HG03064 (cell line): ENCODE measurements at regions not wholly inside any gene's neighbourhood (a gene's known extent, or its start where the extent isn't known, plus 50 kb on each side); places are given as distances from the start of the nearest gene placed in this dataset.
A peak's percentile ranks its signal among the peaks of the same experiment; 100 is the strongest.

ENCODE experiments used
- ATAC-seq: cut with Tn5 transposase; IDR thresholded peaks from one replicate; pipeline ENCODE4 v1.9.1; 2021; ENCODE audit warnings: low read depth; ENCODE audit not compliant: unreplicated experiment

- ATAC-seq = no peak
Measured at GRCh38 chr2:207235621-207236020, 69.9 kb upstream of the KLF7 start.

GRCh38 chr2:207236156-207236935 is 70.6 kb upstream of the KLF7 start:
- no peak for ATAC-seq

GRCh38 chr2:207238831-207239701 is 73.3 kb upstream of the KLF7 start:
- no peak for ATAC-seq

GRCh38 chr2:207239754-207240494 is 74.2 kb upstream of the KLF7 start:
- ATAC-seq = peak; percentile 46

GRCh38 chr2:207240649-207241048 is 74.9 kb upstream of the KLF7 start:
- no peak for ATAC-seq

GRCh38 chr2:207241198-207241597 is 75.5 kb upstream of the KLF7 start:
- ATAC-seq = no peak

- ATAC-seq = no peak
Measured at GRCh38 chr2:207243601-207244000, 77.9 kb upstream of the KLF7 start.

GRCh38 chr2:207244971-207245925 is 79.5 kb upstream of the KLF7 start:
- ATAC-seq = no peak

- no peak for ATAC-seq
Measured at GRCh38 chr2:207248702-207249377, 83.1 kb upstream of the KLF7 start.

GRCh38 chr2:207251022-207251421 is 85.3 kb upstream of the KLF7 start:
- no peak for ATAC-seq

- ATAC-seq = no peak
Measured at GRCh38 chr2:207251573-207252192, 85.9 kb upstream of the KLF7 start.

- ATAC-seq = no peak
Measured at GRCh38 chr2:207252416-207252815, 86.7 kb upstream of the KLF7 start.

GRCh38 chr2:207252979-207253645 is 87.4 kb upstream of the KLF7 start:
- ATAC-seq = no peak

- no peak for ATAC-seq
Measured at GRCh38 chr2:207253666-207254345, 88.1 kb upstream of the KLF7 start.

- ATAC-seq = no peak
Measured at GRCh38 chr2:207254591-207255464, 89.1 kb upstream of the KLF7 start.

GRCh38 chr2:207255565-207256470 is 90.1 kb upstream of the KLF7 start:
- ATAC-seq = no peak
